MG63 (cell line): ENCODE measurements at regions not wholly inside any gene's neighbourhood (a gene's known extent, or its start where the extent isn't known, plus 50 kb on each side); places are given as distances from the start of the nearest gene placed in this dataset.

Experiments used
- DNase-seq: peaks from one replicate; pipeline ENCODE4 v3.0.0-alpha.2; 2020
- H3K27me3 ChIP-seq: fragments of 250-450 bp; sonication (Bioruptor Pico); 2 replicates; pipeline ENCODE4 v1.5.1; 2020; ENCODE audit warnings: mild to moderate bottlenecking, moderate library complexity
- H3K36me3 ChIP-seq: fragments of 250-450 bp; sonication (Bioruptor Pico); 2 replicates; pipeline ENCODE4 v1.5.1; 2020; ENCODE audit warnings: mild to moderate bottlenecking, moderate library complexity
- H3K4me3 ChIP-seq: fragments of 250-450 bp; sonication (Bioruptor Pico); 2 replicates; pipeline ENCODE4 v1.5.1; 2020; ENCODE audit warnings: mild to moderate bottlenecking, moderate library complexity
- H3K9me3 ChIP-seq: fragments of 250-450 bp; sonication (Bioruptor Pico); 2 replicates; pipeline ENCODE4 v1.5.1; 2020; ENCODE audit warnings: mild to moderate bottlenecking, moderate library complexity

GRCh38 chr2:217325251-217325650 is 465.4 kb upstream of the TNP1 start:
- Histone ChIP-seq H3K27me3 (no peaks in the 10 kb centered on the region), H3K36me3 (no peaks in the 10 kb centered on the region), H3K4me3 (no peak overlapping the region), H3K9me3 (no peaks in the 10 kb centered on the region; the same call in 1 of the 2 replicates)
- DNase-seq = no peak

- Histone ChIP-seq H3K36me3 (no peaks in the 10 kb centered on the region), H3K4me3 (no peak overlapping the region), H3K9me3 (no peaks in the 10 kb centered on the region), H3K27me3 (no peaks in the 10 kb centered on the region)
- DNase-seq = no peak
These were observed 456.9 kb upstream of the TNP1 start for GRCh38 chr2:217316743-217317142.

GRCh38 chr2:217314021-217314460 is 454.2 kb upstream of the TNP1 start:
- Histone ChIP-seq H3K4me3 (no peak overlapping the region), H3K36me3 (no peaks in the 10 kb centered on the region), H3K27me3 (no peaks in the 10 kb centered on the region), H3K9me3 (no peaks in the 10 kb centered on the region)
- DNase-seq = no peak

- Histone ChIP-seq H3K9me3 (no peaks in the 10 kb centered on the region), H3K27me3 (no peaks in the 10 kb centered on the region), H3K4me3 (no peak overlapping the region), H3K36me3 (no peaks in the 10 kb centered on the region)
- no peak for DNase-seq
These were observed 453.5 kb upstream of the TNP1 start for GRCh38 chr2:217313386-217313785.

DNA sequence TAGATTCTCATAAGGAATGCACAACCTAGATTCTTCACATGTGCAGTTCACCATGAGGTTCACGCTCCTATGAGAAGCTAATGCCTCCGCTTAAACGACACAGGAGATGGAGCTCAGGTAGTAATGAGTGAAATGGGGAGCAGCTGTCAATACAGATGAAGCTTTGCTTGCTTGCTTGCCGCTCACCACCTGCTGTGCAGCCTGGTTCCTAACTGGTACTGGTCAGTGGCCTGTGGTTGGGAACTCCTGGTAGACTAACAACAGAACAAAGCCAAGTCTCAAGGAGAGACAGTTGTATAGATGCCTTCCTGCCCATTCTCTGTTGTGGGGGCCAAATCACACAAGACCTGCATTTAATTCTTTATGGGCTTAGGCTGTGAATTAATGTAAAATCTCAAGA is 449.2 kb upstream of the TNP1 start:
- H3K27me3 ChIP-seq = no peaks in the 10 kb centered on the region
- H3K36me3 ChIP-seq = no peaks in the 10 kb centered on the region
- no peak for DNase-seq
- no peak overlapping the region for H3K4me3 ChIP-seq
- H3K9me3 ChIP-seq = no peaks in the 10 kb centered on the region

DNA sequence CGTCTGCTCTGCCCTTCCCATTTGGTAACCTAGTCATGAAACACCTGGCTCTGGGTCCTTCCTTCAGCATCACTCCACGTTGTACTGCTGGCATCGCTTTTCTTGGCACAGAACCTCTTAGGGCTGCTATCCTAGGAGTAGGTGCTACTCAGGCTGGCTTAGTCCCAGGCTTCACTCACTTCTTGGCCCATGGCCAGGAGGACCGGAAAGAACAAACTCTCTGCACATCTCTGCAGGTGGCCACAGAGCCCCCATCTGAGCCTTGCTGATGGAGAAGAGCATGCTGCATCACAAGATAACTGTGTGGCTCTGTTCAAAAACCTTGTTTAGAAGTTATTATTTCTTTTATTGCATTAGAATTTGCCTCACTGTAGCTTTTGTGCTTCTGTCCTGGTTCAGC is 447.2 kb upstream of the TNP1 start:
- no peaks in the 10 kb centered on the region for H3K36me3 ChIP-seq
- H3K4me3 ChIP-seq = no peak overlapping the region
- no peak for DNase-seq
- H3K9me3 ChIP-seq = no peaks in the 10 kb centered on the region
- no peaks in the 10 kb centered on the region for H3K27me3 ChIP-seq

DNA sequence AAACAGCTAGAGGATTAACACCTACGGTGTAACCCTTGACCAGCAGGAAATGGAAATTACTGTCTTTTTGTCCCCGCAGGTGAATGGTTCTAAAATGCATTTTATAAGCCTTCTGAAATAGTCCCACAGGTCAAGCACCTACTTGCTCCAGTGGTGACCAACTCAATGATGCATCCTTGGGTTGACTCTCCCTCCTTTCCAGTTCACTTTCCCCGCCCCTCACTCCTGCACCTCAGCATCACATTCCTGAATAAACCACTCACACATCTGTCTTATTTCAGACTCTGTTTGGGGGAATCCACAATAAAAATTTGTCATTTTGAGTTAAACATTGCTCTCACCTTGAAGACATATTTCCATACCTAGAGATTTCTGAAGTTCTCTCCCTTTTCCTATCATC is 446.0 kb upstream of the TNP1 start:
- no peak for DNase-seq
- H3K36me3 ChIP-seq = no peaks in the 10 kb centered on the region
- H3K27me3 ChIP-seq = no peaks in the 10 kb centered on the region
- no peaks in the 10 kb centered on the region for H3K9me3 ChIP-seq
- H3K4me3 ChIP-seq = no peak overlapping the region

GRCh38 chr2:217304582-217304981 is 444.7 kb upstream of the TNP1 start:
- Histone ChIP-seq H3K27me3 (no peaks in the 10 kb centered on the region), H3K36me3 (no peaks in the 10 kb centered on the region), H3K4me3 (no peak overlapping the region), H3K9me3 (no peaks in the 10 kb centered on the region)
- no peak for DNase-seq

DNA sequence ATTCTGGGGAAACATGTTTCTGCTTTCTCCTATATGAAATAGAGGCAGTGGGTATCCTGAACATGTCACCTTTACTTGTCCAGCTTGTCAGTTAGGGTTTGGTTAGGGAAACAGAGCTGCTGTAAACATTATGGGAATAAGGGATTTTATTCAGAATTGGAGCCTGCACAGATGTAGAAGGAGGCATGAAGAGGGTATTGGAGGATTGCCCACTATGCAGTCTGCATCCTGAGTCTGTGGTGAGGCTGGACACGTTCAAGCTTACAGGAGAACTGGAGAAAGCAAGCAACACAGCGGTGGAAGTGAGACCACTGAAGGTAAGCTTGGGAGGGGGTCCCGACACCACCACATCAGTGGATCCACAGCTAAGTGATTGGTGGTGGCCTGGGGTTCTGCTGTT is 443.0 kb upstream of the TNP1 start:
- Histone ChIP-seq H3K4me3 (no peak overlapping the region), H3K36me3 (no peaks in the 10 kb centered on the region), H3K9me3 (no peaks in the 10 kb centered on the region), H3K27me3 (no peaks in the 10 kb centered on the region)
- DNase-seq = no peak

DNA sequence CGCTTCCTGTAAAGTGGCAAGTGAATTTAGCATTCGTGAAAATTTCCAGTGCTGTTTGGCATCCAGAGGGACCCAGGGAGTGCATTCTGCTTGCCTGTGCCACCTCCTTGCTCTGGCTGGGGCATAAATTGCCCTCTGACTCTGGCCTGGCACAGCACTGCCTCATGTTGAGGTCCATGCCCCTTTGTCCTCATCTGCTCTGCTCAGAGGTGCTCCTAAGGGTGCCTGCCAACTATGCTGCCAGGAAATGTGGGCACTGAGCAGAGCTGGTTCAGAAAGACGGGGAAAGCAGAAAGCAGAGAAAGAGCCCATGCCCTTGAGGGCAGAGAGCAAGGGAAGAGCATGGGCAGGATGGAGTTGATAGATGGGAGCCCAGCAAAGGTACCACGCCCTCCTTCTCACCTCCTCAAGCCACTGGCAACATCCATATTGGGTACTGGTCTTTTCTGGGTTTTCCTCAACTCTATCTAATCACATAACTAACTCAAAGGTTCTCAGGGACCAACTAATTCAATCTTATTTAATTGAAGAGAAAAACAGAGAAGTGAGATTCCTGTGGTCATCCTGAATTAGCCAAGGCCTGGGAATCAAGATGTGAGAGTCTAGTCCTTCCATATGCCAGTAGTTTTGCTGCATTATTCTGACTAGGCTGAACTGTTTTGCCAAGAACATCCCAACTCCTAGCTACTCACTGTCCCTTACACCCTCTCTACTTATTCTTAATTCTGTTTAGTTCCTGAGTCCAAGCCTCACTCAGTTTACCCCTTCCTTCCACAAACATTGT is 441.5 kb upstream of the TNP1 start:
- Histone ChIP-seq H3K27me3 (no peaks in the 10 kb centered on the region), H3K36me3 (no peaks in the 10 kb centered on the region), H3K9me3 (peaks cover 13% of the 10 kb centered on the region), H3K4me3 (no peak overlapping the region)
- no peak for DNase-seq

DNA sequence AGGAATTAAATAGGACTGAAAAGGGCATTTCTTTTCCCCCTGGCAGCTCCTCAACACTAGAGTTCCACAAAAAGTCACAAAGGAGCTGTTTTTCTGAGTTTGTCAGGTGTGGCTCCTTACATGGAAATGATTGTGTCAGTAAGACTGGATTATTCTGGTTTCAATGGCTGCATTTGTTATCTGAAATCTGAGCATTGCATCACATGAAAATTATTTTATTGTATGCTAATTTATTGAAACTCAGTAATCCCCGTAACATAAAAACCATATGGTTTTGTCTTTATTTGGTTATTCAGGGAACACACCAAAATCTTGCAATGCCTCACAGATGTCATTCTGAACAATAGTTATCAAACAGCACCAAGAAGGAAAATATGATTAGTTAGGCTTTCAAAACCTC is 439.7 kb upstream of the TNP1 start:
- Histone ChIP-seq H3K9me3 (peaks cover 23% of the 10 kb centered on the region), H3K4me3 (no peak overlapping the region), H3K27me3 (no peaks in the 10 kb centered on the region), H3K36me3 (no peaks in the 10 kb centered on the region)
- DNase-seq = no peak

DNA sequence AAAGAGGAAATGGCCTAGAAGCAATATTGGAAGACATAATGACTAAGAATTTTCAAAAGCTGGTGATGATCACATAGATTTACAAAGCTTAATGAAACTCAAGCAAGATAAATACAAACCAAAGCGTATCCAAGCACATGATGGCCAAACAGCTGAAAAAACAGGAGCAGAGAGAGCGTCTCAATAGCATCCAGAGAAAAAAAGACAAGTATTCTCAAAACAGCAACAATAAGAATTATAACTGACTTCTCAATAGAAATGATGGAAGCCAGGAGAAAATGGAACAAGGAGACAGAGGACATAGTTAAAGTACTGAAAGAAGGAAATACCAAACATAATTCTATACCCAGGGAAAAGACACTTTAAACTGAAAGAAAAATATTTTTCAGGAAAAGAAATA is 437.2 kb upstream of the TNP1 start:
- Histone ChIP-seq H3K36me3 (no peaks in the 10 kb centered on the region), H3K27me3 (no peaks in the 10 kb centered on the region; the same call in 1 of the 2 replicates), H3K4me3 (no peak overlapping the region), H3K9me3 (peaks cover 23% of the 10 kb centered on the region)
- DNase-seq = no peak

- Histone ChIP-seq H3K27me3 (no peaks in the 10 kb centered on the region; the same call in 1 of the 2 replicates), H3K36me3 (no peaks in the 10 kb centered on the region), H3K9me3 (peaks cover 23% of the 10 kb centered on the region), H3K4me3 (no peak overlapping the region)
- no peak for DNase-seq
These were observed 435.0 kb upstream of the TNP1 start for GRCh38 chr2:217294818-217295217.

DNA sequence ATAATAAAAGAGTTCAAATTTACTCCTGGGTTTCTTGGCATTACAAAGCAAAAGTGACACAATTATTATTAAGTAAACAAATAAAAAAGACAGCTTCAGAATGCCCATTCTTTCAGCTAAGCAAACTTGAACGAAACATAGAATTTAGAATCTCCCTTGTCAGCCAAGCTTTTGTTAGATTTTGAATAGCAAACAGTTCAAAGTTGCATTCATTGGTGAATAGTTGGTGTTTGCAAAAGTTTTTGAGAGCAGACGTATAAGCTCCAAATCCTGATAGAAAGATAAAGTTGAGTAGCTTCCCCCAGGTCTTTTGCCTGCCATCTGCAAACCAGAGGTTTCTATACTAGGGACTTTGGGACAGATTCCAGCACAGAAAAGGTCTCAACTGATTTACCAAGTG is 434.3 kb upstream of the TNP1 start:
- no peak for DNase-seq
- Histone ChIP-seq H3K9me3 (peaks cover 23% of the 10 kb centered on the region), H3K27me3 (no peaks in the 10 kb centered on the region; the same call in 1 of the 2 replicates), H3K4me3 (no peak overlapping the region), H3K36me3 (no peaks in the 10 kb centered on the region)

DNA sequence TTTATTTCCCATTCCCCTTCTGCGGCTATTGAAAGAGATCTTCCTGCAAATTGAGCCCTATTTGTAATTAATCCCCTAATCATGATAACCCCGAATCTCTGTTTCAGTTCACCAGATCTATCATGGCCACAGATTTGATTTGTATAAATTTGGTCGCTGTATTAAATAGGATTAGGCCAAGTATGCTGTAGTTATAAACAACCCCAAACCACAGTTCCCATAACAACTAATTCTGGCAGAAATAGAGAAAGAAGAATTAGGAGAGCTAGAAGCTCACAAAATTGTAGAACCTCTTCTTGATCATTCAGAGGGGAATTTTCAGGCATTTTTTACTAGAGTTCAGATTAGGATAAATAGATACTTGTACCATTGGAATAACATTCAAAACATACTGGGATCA is 433.7 kb upstream of the TNP1 start:
- H3K27me3 ChIP-seq = no peaks in the 10 kb centered on the region; the same call in 1 of the 2 replicates
- H3K4me3 ChIP-seq = no peak overlapping the region
- no peak for DNase-seq
- peaks cover 23% of the 10 kb centered on the region for H3K9me3 ChIP-seq
- no peaks in the 10 kb centered on the region for H3K36me3 ChIP-seq

- Histone ChIP-seq H3K4me3 (no peak overlapping the region), H3K9me3 (peaks cover 23% of the 10 kb centered on the region)
These were observed 433.2 kb upstream of the TNP1 start for GRCh38 chr2:217293046-217293445.

DNA sequence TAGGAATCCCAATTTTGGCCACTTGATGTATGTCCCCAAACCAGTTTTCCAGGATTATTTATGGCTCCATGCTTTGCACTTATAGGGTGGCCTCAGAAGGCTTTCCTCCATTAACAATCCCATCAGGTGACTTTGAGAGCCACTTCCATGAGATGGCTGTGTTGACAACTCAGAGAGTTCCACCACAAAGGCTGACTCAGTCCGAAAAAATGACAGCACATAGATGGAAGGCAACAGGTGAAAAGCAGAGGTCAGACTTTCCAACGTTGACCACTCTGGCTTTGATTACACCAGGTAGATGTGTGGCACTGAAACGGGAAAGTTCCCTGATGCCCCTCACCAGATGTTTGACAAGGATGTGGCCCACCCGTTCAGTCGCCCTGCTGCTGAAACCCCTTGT is 431.4 kb upstream of the TNP1 start:
- DNase-seq = no peak
- peaks cover 9% of the 10 kb centered on the region for H3K9me3 ChIP-seq
- H3K36me3 ChIP-seq = no peaks in the 10 kb centered on the region
- no peaks in the 10 kb centered on the region; the same call in 1 of the 2 replicates for H3K27me3 ChIP-seq
- H3K4me3 ChIP-seq = no peak overlapping the region

More at GRCh38 chr2:217293046-217293445, 433.2 kb upstream of the TNP1 start:
- DNase-seq = no peak
- Histone ChIP-seq H3K36me3 (no peaks in the 10 kb centered on the region), H3K27me3 (no peaks in the 10 kb centered on the region; the same call in 1 of the 2 replicates)

DNA sequence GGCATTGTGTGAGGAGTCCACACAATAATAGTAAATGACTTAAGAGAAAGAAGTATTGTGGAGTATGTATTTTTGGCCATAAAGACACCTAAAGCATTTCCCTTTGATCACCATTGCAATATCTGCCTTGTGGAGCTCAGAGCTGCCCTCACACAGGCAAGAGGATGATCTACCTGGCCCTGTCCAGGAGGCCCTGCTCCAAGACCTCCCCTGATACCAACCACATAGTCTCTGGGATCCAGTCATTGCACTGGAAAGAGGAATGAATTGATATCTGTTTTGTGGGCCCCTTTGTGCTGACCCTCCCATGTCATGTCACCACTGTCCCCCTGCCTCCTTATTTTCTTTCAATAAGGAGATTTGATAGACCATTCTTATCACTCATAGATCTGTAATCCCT is 430.6 kb upstream of the TNP1 start:
- no peaks in the 10 kb centered on the region; the same call in 1 of the 2 replicates for H3K27me3 ChIP-seq
- DNase-seq = no peak

More for the DNA sequence above, 430.6 kb upstream of the TNP1 start:
- no peak overlapping the region for H3K4me3 ChIP-seq
- H3K9me3 ChIP-seq = 0 out of 2 replicates have a peak, but pooled peaks cover 3% of the 10 kb centered on the region
- no peaks in the 10 kb centered on the region for H3K36me3 ChIP-seq
